Ammon's horn (tissue), 1 donor: ENCODE measurements at regions not wholly inside any gene's neighbourhood (a gene's known extent, or its start where the extent isn't known, plus 50 kb on each side); places are given as distances from the start of the nearest gene placed in this dataset.
A peak's percentile ranks its signal among the peaks of the same experiment; 100 is the strongest.

Source experiments
- DNase-seq: peaks from one replicate; pipeline ENCODE4 v3.0.0-alpha.2; 2016; ENCODE audit warnings: low spot score

DNA sequence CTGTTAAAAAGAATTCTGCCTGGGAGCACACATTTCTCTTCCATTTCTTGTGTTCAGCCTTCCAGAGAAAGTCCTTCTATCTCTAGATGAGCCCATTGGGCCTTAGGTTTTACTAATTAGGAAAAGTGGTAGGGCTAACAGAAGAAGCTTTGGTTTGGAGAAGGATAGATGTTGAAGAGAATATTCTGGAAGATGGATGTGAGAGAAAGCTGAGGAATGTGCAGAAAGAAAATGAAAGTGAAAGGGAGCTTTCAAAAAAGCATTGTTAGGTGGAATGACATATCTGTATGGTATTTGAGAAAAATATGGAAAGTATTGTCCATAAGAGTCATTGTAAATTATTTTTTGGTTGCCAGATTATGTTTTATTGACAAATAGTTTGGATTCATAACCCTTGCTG is 474.8 kb upstream of the SLIT2 start:
- DNase-seq: no peak

DNA sequence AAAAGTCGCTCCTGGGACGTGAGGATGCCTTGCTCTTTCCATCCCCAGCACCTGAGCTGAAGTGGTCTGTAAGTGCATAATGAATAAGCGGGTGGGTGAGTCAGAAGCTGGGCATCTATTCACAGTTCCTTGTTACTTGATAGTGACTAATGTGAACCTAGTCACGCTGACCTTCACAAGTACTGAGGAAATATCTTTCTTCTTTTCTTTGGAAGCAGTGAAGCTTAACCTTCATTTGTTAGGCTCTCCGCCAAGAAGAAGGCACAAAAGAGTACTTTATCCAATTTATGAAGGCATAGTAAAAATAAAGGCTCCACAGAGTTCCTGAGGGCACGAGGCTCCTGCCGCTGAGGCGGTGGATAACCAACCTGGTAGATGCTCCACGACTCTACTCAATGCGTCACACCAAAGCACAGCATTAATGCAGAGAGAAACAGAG is 475.7 kb upstream of the SLIT2 start:
- no peak for DNase-seq

DNA sequence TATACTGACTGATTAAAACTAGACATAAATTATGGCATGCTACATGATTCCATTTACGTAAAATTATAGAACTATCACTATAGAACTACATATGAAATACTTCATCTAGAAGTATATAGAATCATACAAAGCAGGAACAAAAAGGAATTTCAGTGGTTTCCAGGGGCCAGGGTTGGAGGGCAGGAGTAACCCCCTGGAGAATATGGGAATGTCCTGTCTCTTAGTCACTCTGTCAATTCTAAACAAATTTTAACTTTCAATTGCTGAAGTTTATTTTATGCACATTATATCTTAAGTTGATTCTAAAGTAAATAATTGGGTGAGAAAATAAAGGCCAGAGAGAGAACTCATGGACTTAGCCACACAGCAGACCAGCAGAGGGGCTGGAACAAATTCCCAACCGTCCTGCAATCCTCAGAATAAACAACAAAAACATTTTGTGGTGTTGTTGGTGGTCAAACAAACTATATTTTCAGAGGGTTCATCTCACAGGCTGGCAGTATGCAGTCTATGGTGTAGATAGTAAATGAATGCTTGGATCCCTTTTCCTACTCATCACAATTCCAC is 476.9 kb upstream of the SLIT2 start:
- no peak for DNase-seq

DNA sequence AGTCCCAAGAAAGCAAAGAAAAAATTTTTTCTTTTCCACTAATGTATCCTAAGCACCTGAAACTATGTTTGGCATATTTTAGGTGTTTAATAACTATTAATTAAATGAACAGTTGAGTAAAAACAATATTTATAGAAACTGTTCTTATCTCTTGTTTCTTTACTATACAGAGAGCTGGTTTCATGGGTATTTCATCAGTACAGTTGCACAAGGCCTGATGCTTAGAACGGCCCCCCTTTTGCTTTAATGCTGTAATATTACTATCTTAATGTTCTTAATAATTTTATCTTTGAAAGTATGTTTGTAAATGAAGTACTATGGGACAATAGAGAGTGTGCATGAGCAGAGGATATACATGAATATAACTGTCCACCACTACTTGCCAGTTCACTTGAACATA is 479.1 kb upstream of the SLIT2 start:
- DNase-seq: no peak

DNA sequence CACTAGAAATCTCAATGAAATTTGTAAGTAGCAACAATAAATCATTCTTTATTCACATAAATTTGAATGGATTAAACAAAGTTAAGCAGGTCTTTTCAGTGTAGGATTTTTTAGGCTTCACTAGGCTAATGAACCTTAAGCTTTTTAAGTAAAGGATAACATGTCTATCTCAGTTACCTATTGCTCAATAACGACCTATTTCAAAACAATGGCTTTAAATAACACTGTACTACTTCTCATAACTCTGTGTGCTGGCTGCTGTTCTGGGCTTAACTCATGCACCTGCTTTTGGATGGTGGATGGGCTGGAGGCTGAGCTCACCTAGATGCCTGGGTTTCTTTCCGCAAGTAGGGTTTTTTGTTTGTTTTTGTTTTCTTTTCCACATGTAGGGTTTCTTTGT is 495.0 kb upstream of the SLIT2 start:
- no peak for DNase-seq

DNA sequence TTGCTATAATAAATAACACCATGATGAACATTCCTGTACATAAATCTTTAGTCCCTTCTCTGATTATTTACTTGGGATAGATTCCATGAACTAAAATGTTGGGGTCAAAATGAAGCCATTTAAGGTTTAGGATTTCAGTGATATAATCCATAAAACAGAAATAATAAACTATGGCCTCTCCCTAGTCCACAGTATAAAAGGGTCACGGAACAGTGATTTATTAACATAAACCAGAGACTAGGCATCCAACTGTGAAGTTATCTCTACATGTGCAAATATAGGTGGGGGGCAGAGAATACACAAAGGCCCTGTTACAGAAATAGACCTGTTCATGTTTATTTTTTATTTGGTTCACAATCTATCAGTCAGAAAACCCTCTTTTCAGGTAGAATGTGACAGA is 499.1 kb upstream of the SLIT2 start:
- DNase-seq: no peak

DNA sequence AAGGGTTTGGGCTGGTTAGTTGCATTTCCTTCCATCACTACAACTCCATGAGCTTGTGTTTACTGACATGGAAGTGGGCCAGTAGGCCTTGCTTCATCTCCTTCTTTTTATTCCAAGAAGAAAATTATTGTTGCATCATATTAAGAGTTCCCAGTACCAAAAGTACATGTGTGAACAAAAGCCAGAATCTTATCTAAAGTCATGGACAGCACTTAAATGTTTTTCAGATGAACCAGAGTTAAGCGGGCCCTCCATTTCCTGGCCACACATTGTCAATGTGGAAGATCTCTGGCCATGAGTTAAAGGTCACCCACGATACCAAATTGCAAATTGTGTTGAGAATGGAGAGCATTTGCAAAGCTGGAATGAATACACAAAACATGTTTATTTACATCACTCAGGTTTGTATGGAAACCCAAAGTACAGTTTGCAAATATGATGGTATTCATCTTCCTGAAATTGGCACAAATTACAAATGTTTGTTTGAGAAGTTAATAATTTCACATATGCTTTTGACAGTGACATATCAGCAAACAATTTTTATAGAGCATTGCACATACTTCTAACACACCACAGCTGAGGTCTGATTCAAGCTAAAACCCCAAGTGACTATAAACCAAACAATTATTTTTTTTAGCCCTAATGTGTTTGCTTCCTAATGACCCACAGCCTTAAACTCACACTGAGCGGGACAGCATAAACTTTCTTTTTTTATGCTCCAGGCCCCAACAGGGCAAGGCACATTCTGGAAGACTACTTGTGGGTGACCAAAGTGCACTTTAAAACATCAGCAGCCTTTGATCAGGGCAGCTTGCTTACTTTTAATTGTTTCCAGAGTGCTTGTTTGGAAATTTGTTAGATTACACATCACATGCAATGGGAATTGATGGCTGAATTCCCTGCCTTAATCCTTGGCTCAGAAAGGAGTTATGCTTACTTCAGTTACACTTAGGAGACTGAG is 502.9 kb upstream of the SLIT2 start:
- no peak for DNase-seq

DNA sequence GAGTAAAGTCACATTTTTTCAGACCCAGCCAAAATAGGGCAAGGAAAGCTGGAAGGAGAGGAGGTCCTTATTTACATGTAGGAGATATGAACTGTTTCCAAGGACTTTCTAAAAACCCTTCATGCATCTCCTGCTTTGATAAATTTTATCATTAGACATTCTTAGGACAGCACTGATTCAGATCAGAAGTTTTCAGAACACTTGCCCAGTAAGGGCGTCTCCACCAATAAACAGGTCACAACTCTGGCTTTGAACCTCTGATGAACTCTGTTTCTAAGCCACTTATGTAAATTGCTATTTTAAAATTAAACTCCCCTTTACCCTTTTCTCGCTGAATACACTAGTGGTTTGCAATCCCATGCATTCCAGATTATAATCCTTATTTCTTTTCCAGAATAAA is 505.3 kb upstream of the SLIT2 start:
- no peak for DNase-seq

DNA sequence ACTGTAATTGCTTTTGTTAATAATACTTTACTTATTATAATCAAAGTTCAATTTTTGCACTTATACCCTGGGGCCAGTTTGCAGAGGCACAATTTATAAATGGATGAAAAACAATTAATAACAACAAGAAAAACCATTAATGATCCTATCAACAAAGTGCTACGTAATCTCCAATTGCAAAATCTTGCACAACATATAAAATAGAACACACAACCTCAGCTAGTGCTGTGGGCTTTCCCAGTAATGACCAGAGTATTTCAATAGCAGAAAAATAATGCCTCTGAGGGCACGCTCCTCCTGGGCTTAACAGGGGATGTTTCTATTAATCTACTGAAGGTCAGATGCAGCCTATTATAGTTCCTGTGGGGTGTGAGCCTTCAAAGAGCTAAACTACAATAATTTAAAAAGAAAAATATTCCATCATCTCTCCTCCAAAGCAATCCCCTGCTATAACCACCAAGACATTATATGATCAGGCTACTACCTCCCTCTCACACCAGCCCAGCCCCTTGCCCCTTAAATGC is 508.5 kb upstream of the SLIT2 start:
- DNase-seq: no peak

DNA sequence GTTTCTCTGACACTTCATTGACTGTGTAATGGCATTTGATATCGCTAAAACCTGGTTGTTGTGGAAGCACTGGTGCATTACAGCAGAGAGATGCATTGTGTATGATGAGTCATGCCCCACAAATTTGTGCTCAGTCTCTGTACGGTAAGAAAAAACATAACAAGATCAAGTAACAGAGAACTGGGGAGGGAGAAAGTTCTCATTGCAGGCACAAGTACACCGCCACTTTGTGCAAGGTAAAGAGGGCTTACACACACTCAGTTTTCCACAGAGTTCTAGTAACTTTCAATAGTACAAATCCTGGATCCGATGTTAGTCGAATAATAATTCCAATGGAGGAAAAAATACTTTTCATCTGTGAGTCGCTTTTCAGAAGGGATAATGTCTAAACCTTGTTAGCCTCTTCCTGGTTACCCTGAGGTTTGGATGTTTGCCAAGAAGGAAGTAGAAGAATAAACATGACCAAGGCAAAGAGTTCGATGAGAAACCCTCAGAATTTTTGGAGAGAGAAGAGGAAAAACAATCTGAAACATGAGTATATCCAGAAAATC is 512.5 kb upstream of the SLIT2 start:
- DNase-seq: peak; percentile 5

DNA sequence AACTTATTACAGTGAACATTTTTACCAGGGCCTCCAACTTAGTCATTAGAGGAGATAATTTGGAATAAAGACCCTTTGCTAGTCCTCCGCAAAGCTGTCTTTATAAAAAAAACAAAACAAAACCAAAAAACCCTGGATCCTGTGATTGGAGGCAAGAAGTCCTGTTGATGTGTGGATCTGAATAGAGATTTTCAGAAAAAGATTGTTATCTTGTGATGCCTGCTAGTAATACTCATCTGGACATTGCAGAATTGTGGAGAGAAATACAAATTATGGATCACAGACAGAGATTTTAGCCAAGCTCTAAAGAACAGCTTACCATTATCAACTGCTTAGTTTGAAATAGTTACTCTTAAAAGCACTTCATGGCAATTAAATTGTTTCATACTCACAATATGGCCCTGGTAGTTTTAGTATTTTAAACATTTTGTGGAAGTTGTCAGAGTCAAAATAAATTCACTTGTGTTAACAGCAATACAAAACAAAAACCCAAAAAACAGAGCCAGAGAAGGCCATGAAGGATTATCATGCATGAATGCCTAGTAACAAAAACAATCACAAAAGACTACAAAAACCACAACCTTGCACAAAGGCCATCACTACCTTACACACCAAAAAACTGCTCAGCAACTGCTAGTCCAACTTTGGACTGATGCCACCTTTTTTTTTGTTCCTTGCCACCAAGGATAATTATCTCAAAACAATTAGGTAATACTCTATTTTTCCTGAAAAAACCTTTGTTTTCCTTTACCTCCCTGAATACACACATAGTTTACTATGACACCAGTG is 514.5 kb upstream of the SLIT2 start:
- no peak for DNase-seq

DNA sequence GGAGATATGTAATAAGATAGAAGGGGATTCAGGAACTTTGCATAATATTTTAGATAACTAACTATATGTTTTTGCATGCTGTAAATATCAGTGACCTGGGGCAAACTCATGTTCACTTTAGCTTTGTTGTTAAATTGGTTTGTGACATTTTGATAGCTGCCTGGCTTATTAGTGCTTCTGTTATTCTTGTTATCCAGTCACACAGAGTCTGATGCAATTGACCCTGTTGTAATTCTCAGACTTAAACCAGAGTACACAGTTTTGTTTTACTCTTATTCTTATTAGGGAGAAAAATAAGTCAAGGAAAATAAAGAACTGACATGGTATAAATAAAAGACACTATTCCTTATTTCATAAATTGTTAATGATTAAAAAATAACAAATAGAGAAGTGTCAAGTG is 516.7 kb upstream of the SLIT2 start:
- DNase-seq: no peak

DNA sequence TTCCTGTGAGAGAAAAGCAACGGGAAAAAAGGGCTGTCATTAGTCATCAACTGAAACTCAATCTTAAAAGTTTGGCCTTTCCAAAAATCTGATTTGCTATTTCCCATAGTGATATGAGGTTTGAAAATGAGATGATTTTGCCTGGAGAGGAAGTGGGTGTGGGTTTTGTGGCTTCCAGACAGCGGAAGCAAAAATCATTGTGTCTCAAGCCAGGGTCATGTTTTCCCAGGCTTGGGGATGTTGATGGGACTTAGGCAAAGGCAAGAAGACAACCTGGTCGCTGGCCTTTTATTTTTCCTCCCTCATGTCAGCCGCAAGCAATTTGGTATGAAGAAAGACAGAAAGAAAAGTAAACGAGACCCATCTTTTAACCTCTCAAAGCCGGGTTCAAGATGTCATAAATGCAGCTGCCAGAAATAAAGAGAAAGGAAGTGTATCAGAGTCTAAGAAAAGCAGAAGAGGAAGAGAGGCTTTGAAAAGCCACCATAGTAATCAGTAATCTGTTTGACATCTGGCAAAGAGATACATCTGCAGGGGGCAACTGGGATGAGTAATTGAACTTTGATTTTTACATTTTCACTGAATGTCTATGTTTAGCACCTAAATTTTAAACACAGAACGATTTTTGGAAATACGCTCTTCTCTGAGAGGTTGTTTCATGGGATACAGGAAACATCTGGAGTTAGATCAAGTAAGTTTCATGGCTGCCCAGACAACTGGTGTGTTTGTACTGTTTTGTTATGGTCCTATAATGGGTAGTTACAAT is 521.6 kb upstream of the SLIT2 start:
- DNase-seq: no peak

DNA sequence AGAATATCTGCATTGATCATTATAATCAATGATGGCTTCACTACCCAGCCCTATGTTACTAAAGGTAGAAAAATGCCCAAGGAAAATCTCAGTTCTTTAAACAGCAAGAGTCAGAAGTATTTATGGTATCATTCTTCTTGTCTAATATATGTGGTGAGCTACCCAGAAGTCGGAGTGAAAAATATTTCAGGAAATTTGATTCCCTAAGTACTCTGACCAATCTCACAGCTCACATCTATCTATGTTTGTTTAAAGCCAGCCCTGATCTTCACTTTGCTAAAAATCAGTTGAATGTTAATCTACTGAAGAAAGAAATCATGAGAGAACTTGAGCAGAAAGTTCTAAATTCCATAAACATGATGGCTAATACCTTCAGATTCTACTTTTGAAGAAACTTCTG is 522.9 kb upstream of the SLIT2 start:
- no peak for DNase-seq

DNA sequence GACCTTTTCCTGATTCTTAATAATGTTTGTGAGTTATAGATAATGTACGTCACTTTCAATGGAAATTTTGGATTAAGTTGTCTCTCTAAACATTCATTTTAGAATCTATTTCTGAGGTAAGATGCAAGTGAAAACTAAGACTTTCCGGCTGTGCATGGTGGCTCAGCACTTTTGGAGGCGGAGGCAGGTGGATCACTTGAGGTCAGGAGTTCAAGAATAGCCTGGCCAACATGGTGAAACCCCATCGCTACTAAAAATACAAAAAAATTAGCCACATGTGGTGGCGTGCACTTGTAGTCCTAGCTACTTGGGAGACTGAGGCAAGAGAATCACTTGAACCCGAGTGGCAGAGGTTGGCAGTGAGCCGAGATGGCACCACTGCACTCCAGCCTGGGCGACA is 524.6 kb upstream of the SLIT2 start:
- DNase-seq: no peak

DNA sequence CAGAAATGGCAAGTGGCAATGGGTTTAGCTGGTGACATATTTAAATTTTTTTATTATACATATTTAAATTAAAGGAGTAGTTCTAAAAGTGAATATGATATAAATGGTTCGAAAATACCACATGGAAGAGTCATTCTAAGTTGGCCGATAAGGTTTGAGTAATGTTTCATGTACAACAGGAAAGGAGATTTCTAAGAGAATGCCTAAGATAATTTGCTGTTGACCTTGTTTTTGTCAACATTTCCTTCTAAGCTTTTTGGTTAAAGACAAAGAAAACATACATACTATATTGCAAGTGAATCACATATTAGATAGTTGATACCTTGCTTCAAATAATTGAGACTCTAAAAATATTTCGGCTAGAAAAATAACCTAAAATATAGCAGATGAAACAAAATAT is 526.6 kb upstream of the SLIT2 start:
- DNase-seq: no peak

DNA sequence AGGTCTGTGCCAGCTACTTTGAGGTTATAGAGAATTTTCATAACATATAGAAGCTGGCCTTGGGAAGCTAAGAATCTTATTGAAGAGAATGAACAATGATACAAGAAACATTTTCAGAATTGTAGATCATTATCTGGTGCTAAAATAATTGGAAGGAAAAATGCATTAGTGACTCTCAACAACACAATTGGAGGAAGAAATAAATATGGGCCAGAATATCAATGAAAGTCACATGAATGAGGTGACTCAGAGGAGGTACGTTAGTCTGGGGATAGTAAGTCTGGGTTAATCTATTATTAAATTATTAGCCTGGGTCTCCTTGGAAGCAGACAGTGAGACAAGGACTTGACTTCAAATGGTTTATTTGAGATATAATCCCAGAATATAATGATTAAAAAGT is 529.3 kb upstream of the SLIT2 start:
- DNase-seq: no peak

DNA sequence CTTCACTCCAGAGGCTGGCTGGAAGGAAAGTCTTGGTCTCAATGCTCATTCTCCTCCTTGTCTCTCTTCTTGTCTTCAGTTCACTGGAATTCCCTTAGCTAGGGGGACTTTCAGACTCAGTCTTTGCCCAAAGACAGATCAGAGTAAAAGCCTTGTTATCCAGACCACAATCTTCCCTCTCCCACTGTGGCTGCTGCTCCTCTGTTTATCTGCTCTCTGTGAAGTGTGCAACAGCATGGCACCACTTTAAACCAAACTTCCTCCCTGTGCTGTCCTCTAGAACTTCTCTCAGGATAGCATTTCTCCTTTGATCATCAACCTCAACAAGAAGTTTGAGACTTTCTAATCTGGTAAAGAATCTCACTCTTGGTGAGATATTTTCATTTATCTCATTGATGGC is 530.1 kb upstream of the SLIT2 start:
- no peak for DNase-seq

DNA sequence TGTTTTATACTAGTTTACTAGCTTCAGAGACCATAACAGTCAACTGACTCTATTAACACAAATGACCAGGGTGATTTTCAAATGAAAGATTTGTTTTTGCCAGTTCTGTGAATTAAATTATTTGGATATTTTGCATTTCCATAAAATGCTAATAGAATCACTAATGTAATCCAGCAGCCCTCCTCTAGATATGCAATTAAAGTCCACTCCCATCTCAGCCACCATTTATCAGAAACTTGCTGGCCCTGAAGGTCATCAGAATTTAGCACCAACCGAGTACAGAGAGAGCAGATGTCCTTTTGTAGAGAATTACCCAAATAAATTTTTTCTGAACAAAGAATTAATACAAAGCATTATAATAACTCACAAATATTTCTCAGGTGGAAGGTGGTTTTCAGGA is 531.1 kb upstream of the SLIT2 start:
- no peak for DNase-seq

DNA sequence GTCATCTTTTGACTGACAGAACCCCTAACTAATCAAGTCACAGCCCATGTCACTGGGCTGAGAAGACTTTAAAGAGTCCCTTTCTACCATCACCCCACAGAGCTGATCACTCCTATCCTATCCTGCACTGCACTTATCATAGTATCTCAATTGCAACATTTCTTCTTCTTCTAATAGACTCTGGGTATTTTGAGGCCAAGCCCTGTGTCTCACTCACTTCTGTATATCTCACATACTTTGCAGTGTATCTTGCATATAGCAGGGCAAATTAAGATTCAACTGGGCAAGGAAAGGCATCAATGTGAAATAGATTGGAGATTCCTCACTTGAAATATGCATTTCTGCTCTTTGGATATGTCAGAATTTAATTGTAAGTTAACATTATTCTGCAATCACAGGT is 531.5 kb upstream of the SLIT2 start:
- DNase-seq: no peak

DNA sequence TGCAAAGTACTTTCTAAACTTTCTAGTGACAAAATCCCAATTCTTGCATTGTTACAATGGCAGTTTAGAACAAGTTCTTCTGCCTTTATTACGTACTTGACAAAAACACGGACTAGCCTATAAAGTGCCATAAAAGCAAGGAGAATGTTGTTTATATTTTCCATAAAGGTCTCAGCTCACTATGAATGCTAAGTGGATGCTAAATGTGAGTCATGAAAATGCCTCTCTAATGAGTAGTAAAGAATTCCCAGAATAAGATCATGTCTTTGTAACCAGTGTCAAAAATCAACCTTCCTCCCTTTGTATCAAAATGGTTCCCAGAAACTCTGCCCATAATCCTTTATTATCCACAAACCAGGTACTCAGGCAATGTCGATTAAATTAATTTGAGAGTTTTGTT is 539.8 kb upstream of the SLIT2 start:
- DNase-seq: no peak

DNA sequence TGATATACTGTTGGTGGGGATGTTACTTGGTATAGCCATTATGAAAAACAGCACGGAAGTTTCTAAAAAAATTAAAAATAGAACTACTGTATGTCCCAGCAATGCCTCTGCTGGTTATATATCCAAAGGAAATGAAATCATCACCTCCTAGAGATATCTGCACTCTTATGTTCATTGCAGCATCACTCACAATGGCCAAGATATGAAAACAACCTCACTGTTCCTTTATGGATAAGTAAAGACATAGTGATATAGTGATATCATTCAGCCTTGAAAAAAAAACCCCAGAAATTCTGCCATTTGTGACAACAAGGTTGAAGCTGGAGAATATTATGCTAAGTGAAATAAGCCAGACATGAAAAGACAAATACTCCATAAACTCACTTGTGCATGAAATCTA is 543.8 kb upstream of the SLIT2 start:
- DNase-seq: no peak
